ENCODE measurements at regions not wholly inside any gene's neighbourhood (a gene's known extent, or its start where the extent isn't known, plus 50 kb on each side); places are given as distances from the start of the nearest gene placed in this dataset.

- DNase-seq (ENCODE audit: low read depth, low spot score): no peak
- ChIA-PET RAD21 (ENCODE audit: low non-redundant PET in 1 of 2, low total read pairs in 2 of 2, uncharacterized antibody in 2 of 2, unreplicated experiment in 2 of 2) (no interaction called here), CTCF (no interaction called here)
Measured at GRCh38 chr11:111193924-111194490, 51.5 kb upstream of the POU2AF2 start.

More at GRCh38 chr11:111193924-111194490, 51.5 kb upstream of the POU2AF2 start:
- POLR2A ChIA-PET: no interaction called here
- no peaks in the 10 kb centered on the region for H3K9me3 ChIP-seq (ENCODE audit: control insufficient read depth in 1 of 2, insufficient read depth in 1 of 2, low read depth in 1 of 2, low read length in 2 of 2)
- no peaks in the 10 kb centered on the region for H3K4me1 ChIP-seq (ENCODE audit: control insufficient read depth in 1 of 2, insufficient read depth in 2 of 2, low read length in 2 of 2)
- no peaks in the 10 kb centered on the region for H3K79me2 ChIP-seq (ENCODE audit: insufficient read depth, low read length)
- no peaks in the 10 kb centered on the region for H4K20me1 ChIP-seq (ENCODE audit: insufficient read depth)
- H3K4me2 ChIP-seq (ENCODE audit: low read length): no peak overlapping the region
- no peak overlapping the region for H3K27ac ChIP-seq (ENCODE audit: low read depth, low read length)
- intact Hi-C loops (cut with micrococcal nuclease): no loop called here
- no peaks in the 10 kb centered on the region for H3K9me2 ChIP-seq (ENCODE audit: insufficient read depth)
- no peak overlapping the region for H3K4me3 ChIP-seq (replicated peaks in 1 of 2; ENCODE audit: low read depth in 1 of 2, low read length in 2 of 2)
- H3K9ac ChIP-seq (ENCODE audit: low read length): no peak overlapping the region
- BruUV-seq (replicated peaks): no TSS peak
- H2AFZ ChIP-seq (ENCODE audit: low read depth, low read length, poor library complexity, severe bottlenecking): no peak overlapping the region
- no peaks in the 10 kb centered on the region for H3K36me3 ChIP-seq (ENCODE audit: control insufficient read depth in 1 of 2, insufficient read depth in 2 of 2, low read length in 2 of 2)
- TF ChIP-seq POLR2AphosphoS5 (IDR thresholded peaks at IDR 0.05; ENCODE audit: low read depth, low read length): no peak
- no peak for TF ChIP-seq MAX (IDR thresholded peaks at IDR 0.05)
- TF ChIP-seq EGR1 (IDR thresholded peaks at IDR 0.05; ENCODE audit: low read depth): no peak
- TF ChIP-seq REST (IDR thresholded peaks at IDR 0.05; ENCODE audit: low read depth): no peak
- TF ChIP-seq SIN3A (IDR thresholded peaks at IDR 0.05; ENCODE audit: low read depth): no peak
- no peak for TF ChIP-seq ZFX (IDR thresholded peaks at IDR 0.05)
- no peak for TF ChIP-seq CTCF (IDR thresholded peaks at IDR 0.05 in 2 of 3, conservative IDR thresholded peaks at IDR 0.05 in 1 of 3; ENCODE audit: borderline replicate concordance in 1 of 3, insufficient read depth in 1 of 3, low read depth in 2 of 3, low read length in 2 of 3)
- no peak for TF ChIP-seq ELF1 (IDR thresholded peaks at IDR 0.05; ENCODE audit: borderline replicate concordance, low read depth)
- TF ChIP-seq CBX3 (IDR thresholded peaks at IDR 0.05; ENCODE audit: low read depth): no peak
- no peak for TF ChIP-seq EZH2phosphoT487 (IDR thresholded peaks at IDR 0.05; ENCODE audit: borderline replicate concordance)
- no peak for TF ChIP-seq SRF (IDR thresholded peaks at IDR 0.05; ENCODE audit: low read depth)
- no peak for TF ChIP-seq RAD21 (IDR thresholded peaks at IDR 0.05; ENCODE audit: low read depth)
- no peak for TF ChIP-seq YY1 (IDR thresholded peaks at IDR 0.05; ENCODE audit: extremely low read depth, insufficient replicate concordance, low read depth, low read length)
- peaks cover 17% of the 10 kb centered on the region for H3K27me3 ChIP-seq (ENCODE audit: insufficient read depth, low read length)
- no peak for ATAC-seq
